Muscle of leg (tissue), 3 donors: ENCODE measurements at regions not wholly inside any gene's neighbourhood (a gene's known extent, or its start where the extent isn't known, plus 50 kb on each side); places are given as distances from the start of the nearest gene placed in this dataset.

Experiments
- DNase-seq: peaks from one replicate; pipeline ENCODE4 v3.0.0; 2013
- H3K27ac ChIP-seq: one replicate; pipeline ENCODE4 v1.5.1; 2013; ENCODE audit warnings: mild to moderate bottlenecking, low read length, control low read depth
- H3K27me3 ChIP-seq: one replicate; pipeline ENCODE4 v1.6.1; 2013; ENCODE audit warnings: low read length; ENCODE audit not compliant: control insufficient read depth, insufficient read depth
- H3K36me3 ChIP-seq: one replicate; pipeline ENCODE4 v1.6.1; 2013; ENCODE audit warnings: low read length; ENCODE audit not compliant: control insufficient read depth, insufficient read depth
- H3K4me1 ChIP-seq: one replicate; pipeline ENCODE4 v1.6.1; 2013; ENCODE audit warnings: low read length; ENCODE audit not compliant: control insufficient read depth, insufficient read depth
- H3K4me3 ChIP-seq: one replicate; pipeline ENCODE4 v1.5.1; 2013; ENCODE audit warnings: low read length, control low read depth
- H3K9me3 ChIP-seq: replicated peaks from 2 replicates; pipeline ENCODE4 v1.6.1; 2013; ENCODE audit warnings: low read depth, low read length; ENCODE audit not compliant: control insufficient read depth
- WGBS: methylation state at CpG from one replicate; pipeline ENCODE4 v1.1.5; 2013; ENCODE audit warnings: missing lambda C conversion rate; ENCODE audit not compliant: insufficient coverage; 5-methylcytosine and 5-hydroxymethylcytosine counted together

DNA sequence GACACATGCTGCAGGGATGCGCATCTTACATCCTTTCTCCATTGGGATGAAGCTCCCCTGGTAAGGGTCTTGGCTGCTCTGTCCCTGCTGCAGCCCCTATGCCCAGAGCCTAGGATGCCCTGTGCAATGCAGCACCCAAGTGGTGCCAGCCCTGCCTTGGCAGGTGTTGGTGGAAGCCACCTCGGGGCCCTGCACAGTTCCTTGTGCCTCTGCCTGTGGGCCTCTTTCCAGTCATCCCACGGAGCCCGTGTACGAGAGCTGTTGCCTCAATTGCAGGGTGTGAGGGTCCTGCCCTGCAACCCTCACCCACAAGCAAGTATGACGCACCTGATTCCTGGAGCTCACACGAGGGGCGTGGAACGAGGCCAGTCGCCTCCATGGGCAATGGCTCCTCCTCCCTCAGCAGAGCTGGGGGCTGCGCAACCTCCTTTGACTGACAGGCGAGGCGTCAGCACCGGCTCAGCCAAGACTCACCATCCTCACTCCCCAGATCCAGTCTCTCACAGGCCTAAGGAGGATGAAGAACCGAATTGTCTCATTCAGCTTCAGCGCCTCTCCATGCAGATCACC, 719.6 kb downstream of the BRD1 start:
- Histone ChIP-seq H3K27me3 (peaks cover 4% of the 10 kb centered on the region), H3K4me1 (no peaks in the 10 kb centered on the region), H3K4me3 (no peak overlapping the region), H3K36me3 (no peaks in the 10 kb centered on the region), H3K9me3 (no peaks in the 10 kb centered on the region), H3K27ac (no peak overlapping the region)
- no peak for DNase-seq
- 80% methylated on average over 11 of the region's 16 CpGs for WGBS

DNA sequence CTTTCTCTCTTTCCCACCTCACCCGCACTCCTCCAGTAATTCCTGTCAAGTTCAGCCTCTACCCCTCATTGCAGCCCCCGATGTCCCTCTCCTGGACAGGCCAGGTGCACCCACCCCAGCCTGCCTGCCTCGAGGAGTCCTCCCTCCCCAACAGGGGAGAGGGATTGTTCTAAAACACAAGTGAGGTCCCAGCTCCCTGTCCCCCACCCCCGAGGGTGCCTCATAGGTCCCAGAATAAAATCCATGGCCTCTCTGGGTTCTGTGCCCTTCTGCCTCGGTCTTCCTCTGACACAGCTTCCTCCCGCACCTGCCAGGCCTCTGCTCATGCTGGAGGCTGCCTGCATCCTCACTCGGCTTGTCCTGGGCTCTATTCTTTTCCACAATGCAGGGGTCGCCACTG, 720.1 kb downstream of the BRD1 start:
- Histone ChIP-seq H3K4me3 (no peak overlapping the region), H3K27ac (no peak overlapping the region), H3K36me3 (no peaks in the 10 kb centered on the region), H3K4me1 (no peaks in the 10 kb centered on the region), H3K9me3 (no peaks in the 10 kb centered on the region), H3K27me3 (peaks cover 4% of the 10 kb centered on the region)
- no peak for DNase-seq
- 77% methylated on average over 8 of the region's 8 CpGs for WGBS

DNA sequence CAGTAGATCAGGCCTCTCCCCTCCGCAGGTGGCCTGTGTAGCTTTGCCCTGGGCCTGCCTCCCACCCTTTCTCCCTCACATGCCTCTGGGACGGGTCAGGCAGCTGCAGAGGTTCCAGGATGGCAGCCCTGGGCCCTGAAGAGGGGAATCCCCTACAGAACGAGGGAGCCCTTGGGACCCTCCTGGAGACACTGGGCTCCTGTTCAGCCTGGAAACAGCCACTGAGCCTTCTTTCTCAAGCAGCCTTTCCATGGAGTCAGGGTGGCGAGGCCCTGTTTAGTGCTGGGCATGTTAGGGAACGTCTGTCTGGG, 720.9 kb downstream of the BRD1 start:
- Histone ChIP-seq H3K27ac (no peak overlapping the region), H3K4me3 (no peak overlapping the region), H3K9me3 (no peaks in the 10 kb centered on the region), H3K27me3 (peaks cover 7% of the 10 kb centered on the region), H3K36me3 (no peaks in the 10 kb centered on the region), H3K4me1 (no peaks in the 10 kb centered on the region)
- no peak for DNase-seq
- 74% methylated on average over 3 of the region's 5 CpGs for WGBS

DNA sequence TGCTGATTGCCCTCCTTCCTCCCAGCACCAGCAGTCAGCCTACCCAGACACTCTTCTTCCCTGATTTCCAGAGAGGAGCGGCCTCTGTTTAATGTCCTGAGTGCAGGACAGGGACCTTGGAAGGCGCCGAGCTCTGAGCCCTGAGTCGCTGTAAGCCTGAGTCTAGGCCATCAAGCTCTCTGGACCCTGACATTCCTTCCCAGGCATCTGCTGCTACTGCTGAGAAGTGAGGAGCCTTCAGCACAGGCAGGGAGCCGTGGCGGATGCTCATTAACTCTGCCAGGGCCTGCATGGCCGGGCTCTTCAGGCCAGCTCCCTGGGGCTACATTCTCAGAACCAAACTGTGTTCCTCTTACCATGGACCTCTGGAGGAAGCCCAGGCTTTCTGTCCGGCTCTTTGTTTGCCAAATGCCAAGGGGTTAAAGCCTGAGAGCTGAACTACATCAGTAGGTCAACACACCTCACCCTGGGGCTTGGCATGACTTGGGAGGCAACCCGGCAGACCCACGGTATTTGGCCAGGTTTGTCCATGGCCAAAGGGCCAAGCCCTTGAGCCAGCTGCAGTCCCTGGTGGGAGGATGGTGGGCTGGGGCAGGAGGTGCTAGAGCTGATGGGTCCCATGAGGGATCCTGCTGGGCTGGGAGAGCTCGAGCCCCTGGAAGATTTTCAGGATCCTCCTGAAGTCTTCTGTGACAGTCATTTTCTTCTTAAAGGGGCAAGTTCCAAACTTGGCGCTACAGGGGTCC, 721.4 kb downstream of the BRD1 start:
- Histone ChIP-seq H3K4me3 (no peak overlapping the region), H3K9me3 (no peaks in the 10 kb centered on the region), H3K27me3 (peaks cover 9% of the 10 kb centered on the region), H3K36me3 (no peaks in the 10 kb centered on the region), H3K4me1 (no peaks in the 10 kb centered on the region), H3K27ac (no peak overlapping the region)
- no peak for DNase-seq
- 59% methylated on average over 10 of the region's 12 CpGs for WGBS

DNA sequence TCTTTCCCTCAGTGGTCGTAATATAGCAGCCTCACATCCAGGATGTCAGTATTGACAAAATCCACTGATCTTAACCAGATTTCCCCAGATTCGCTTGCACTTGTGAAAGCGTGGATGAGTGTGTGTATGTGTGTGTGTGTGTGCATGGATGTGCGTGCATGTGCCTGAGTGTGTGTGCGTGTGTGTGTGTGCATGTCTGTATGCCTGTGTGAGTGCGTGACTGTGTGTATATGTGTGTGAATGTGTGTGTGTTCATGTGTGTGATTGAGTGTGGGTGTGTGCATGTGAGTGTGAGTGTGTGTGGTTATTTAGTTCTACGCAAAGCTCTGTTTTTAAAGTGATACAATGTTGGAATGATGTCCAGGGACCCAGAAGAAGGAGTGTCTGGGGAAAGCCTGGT, 723.2 kb downstream of the BRD1 start:
- Histone ChIP-seq H3K4me3 (no peak overlapping the region), H3K27ac (no peak overlapping the region), H3K36me3 (no peaks in the 10 kb centered on the region), H3K4me1 (no peaks in the 10 kb centered on the region), H3K27me3 (peaks cover 10% of the 10 kb centered on the region), H3K9me3 (no peaks in the 10 kb centered on the region)
- DNase-seq: no peak
- WGBS: 71% methylated on average over 4 of the region's 7 CpGs

DNA sequence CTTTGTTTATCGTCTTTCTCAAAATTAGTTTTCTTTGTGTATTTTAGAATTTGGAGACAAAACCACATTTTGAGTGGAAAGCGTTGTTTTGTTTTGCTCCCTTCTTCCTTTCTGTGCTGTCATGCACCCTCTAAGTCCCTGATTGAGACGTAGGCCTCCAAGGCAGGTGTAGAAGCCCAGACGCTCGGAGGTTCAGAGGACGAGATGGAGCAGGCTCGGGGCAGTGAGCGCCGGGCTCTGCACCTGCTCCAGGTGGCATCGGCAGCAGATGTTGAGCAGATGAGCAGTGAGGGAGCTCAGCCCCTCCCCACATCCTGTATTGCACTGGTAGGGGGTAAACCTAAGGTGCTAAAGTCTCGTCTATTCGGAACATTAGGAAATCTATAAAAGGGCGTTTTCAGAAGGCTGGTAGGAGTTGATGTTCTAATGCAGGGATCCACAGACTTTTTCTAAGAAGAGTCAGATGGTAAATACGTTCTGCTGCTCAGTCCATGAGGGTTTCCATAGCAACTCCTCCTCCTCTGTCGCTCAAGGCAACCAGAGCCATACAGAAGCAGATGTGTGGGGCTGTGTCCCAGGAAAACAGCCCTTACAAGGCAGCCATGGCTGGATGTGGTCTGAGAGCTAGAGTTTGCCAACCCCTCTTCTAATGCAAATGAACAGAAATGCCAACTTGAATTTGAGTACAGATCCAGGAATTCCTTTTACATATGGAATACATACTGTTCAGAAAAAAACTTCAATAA, 724.2 kb downstream of the BRD1 start:
- H3K27ac ChIP-seq: no peak overlapping the region
- H3K4me3 ChIP-seq: no peak overlapping the region
- H3K9me3 ChIP-seq: no peaks in the 10 kb centered on the region
- H3K4me1 ChIP-seq: no peaks in the 10 kb centered on the region
- 30% methylated on average over 5 of the region's 15 CpGs for whole genome bisulfite sequencing
- H3K36me3 ChIP-seq: no peaks in the 10 kb centered on the region
- H3K27me3 ChIP-seq: peaks cover 11% of the 10 kb centered on the region
- peak; percentile 52 for DNase-seq

DNA sequence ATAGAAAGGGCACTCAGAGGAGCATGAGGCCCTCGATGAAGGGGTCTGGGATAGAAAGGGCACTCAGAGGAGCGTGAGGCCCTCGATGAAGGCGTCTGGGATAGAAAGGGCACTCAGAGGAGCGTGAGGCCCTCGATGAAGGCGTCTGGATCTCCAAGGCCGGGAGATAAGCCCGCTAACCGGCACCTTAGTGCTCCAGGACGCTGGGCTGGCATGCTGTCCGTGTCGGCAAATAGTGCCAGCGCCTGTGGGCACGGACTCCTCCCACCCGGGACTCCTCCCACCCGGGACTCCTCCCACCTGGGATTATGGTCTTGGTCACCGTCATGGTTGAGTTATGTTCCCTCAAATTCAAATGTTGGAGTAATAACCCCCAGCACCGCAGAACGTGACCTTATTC, 725.3 kb downstream of the BRD1 start:
- no peaks in the 10 kb centered on the region for H3K36me3 ChIP-seq
- H3K27me3 ChIP-seq: peaks cover 14% of the 10 kb centered on the region
- no peak overlapping the region for H3K4me3 ChIP-seq
- WGBS: 88% methylated on average over 18 of the region's 20 CpGs
- no peak overlapping the region for H3K27ac ChIP-seq
- no peaks in the 10 kb centered on the region for H3K4me1 ChIP-seq
- DNase-seq: no peak
- no peaks in the 10 kb centered on the region for H3K9me3 ChIP-seq

DNA sequence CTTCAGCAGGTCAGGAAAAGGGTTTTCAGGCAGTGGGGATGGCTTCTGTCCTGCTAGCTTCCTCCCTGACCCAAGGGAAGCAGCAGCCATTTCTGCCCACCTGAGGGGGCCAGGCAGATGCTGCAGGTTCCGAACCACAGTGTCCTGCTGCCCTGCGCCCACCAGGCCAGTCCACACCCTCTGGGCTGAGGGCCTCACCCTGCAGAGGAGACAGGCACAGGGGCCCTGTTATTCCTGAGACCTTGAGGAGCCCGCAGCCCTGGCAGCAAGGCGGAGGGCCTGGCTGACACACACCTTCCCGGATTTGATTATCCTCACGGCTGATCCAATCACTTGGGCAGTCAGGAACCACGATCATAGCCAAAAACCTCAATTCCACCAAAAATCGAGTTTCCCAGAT, 725.8 kb downstream of the BRD1 start:
- peaks cover 15% of the 10 kb centered on the region for H3K27me3 ChIP-seq

DNA sequence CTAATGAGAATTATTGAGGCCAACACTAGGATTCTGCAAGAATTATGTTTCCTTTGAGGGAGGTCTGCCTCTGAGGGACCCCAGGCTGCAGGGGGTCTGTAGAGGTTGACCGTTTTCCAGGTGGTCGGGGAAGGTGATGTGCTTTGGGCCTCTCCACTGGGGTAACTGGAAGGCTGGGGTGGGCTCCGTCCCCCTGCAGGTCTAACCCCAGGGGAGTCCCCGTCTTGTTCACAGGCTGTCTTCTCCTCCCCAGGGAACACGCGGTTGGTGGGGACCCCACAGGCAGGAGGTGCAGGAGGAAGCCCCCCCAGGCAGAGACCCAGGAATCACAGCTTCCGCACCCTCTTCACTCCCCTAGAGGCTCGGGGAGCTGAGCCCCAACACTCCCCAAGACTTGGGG, 726.4 kb downstream of the BRD1 start:
- WGBS: 59% methylated on average over 3 of the region's 8 CpGs
- DNase-seq: no peak
- Histone ChIP-seq H3K9me3 (no peaks in the 10 kb centered on the region), H3K27me3 (peaks cover 15% of the 10 kb centered on the region), H3K36me3 (no peaks in the 10 kb centered on the region), H3K4me1 (no peaks in the 10 kb centered on the region), H3K4me3 (no peak overlapping the region), H3K27ac (no peak overlapping the region)

More for the DNA sequence above, 725.8 kb downstream of the BRD1 start:
- H3K36me3 ChIP-seq: no peaks in the 10 kb centered on the region
- H3K4me1 ChIP-seq: no peaks in the 10 kb centered on the region
- 70% methylated on average over 7 of the region's 8 CpGs for WGBS
- H3K27ac ChIP-seq: no peak overlapping the region
- no peak overlapping the region for H3K4me3 ChIP-seq
- H3K9me3 ChIP-seq: no peaks in the 10 kb centered on the region
- no peak for DNase-seq

DNA sequence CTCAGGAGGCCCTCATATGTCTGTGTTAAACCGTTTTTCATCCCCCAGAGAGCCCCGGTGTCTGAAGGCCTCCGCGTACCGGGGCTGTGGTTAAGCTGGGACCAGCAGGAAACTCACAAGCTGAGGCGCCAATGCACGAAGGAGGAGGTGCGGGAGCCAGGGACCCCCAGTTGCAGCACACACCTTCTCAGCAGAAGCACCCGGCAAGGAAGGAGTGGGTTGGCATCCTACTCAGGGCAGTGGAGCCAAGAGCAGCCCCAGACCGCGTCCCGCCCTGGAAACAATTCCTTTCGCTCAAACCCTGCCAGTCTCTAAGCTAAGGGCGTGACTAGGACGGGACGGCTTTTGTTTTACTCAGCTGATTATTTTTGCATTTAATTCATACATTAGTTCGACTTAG, 726.9 kb downstream of the BRD1 start:
- Histone ChIP-seq H3K36me3 (no peaks in the 10 kb centered on the region), H3K9me3 (no peaks in the 10 kb centered on the region), H3K27ac (no peak overlapping the region), H3K4me1 (no peaks in the 10 kb centered on the region), H3K4me3 (no peak overlapping the region), H3K27me3 (peaks cover 15% of the 10 kb centered on the region)
- DNase-seq: peak; percentile 25
- 51% methylated on average over 12 of the region's 17 CpGs for WGBS
